ENCODE measurements at regions not wholly inside any gene's neighbourhood (a gene's known extent, or its start where the extent isn't known, plus 50 kb on each side); places are given as distances from the start of the nearest gene placed in this dataset.

DNA sequence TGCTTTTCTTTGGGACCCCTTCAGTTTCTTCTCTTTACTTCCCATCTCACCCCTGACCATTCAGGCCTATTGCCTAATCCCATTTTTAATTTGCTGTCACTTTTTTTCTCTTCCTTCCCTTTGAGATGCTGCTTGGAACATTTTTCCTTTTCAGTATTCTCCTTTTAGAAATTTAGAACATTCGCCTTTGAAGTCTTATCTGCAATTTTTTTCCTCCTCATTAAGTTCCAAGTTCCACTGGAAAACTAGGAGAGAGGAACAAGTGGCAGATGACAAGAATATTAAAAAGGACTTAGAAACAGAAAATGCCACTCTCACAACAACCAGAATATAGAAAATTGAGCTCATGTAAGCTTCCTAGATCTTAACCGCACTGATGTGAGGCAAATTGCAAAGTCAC, 126.6 kb downstream of the PSMG1 start:
- DNase-seq (ENCODE audit: low read depth): no peak

DNA sequence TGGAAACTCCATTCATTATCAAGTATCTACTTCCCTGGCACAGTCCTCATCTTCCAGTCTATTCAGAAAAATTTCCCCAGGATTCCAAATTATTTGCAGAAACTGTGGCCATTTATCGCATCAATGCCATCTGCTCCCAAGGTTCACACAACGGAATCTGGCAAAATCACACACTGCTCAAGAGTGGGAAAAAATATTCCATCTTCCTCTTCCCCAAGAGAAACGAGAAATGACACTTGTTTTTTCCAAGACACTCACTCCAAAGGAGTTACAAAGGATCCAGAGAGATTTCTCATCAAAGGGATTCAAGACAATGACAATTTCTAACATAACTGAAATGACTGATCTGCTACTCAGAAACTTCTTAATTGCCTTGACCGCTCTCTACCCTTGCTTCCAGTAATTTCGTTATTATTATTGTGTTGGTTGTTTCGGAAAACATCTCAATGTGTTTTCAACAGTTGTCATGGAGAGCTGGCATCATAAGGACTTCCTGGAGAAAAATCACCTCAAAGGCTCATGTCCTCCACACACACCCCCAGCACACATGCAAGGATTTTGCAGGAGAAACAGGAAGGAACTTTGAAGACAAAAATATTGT, 128.0 kb downstream of the PSMG1 start:
- no peak for DNase-seq (ENCODE audit: low read depth)

DNA sequence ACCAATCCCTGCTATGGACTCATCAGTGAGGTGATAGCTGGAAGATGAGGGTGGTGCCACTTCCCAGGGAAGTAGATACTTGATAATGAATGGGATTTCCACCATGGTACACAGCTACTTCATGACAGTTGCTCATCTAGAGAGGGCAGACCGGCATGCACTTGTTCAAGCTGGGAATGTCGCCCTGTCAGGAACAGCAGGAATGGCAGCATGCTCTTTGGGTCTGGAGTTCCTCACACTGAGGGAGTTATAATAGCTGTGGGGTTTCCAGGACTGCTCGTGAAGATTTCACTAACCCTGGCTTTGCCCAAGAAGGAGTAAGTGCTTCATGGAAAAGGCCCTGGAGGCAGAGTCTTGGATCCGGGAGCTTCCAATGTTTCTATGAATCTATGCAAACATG, 129.2 kb downstream of the PSMG1 start:
- DNase-seq (ENCODE audit: low read depth): no peak

DNA sequence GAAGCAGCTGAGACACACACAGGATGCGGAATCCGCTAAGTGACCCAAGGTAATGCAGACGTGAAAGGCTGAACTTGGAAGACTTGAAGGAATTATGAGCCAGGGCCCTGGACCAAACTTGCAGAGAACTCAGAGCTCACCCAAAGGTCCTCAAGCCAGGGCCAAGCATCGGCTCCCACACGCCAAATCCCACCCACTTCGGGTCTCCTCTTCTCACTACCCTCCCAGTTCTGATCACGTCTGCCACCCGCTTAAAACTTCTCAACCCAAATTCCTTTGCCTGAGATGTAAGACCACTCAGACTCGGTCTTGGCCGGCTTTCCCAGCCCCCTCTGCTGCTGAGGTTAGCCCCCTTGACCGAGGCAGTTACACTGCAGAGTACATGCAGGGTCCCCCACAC, 130.1 kb downstream of the PSMG1 start:
- no peak for DNase-seq (ENCODE audit: low read depth)

DNA sequence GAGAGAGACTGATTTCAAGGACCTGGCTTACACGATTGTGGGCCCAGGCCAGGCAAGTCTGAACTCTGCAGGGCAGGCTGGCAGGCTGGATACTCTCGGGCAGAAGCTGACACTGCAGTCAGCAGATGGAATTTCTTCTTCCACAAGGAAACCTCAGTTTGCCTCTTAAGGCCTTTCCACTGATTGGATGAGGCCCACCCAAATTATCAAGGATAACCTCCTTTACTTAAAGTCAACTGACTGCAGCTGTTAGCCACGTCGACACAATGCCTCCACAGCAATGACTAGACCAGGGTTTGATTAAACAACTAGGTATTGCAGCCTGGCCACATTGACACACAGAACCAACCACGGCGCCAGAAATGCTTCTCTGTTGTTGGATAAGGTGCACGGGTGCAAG, 130.5 kb downstream of the PSMG1 start:
- DNase-seq (ENCODE audit: low read depth): no peak

DNA sequence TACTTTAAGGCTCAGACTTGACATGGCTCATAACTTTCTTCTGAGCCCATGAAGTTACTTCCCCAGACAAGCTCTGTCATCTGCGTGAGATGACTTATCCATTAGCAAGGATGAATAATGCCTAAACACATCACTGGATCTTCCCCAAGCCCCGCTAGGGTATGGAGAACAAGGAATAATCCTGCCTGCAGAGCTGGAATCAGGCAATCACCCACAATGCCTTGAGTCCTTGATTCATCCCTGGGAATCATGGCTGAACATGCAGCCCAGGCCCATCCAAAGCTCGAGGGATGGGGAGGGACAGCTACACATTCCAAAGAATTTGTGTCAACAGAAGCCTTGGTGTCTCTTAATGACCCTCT, 131.7 kb downstream of the PSMG1 start:
- peak; percentile 73 for DNase-seq (ENCODE audit: low read depth)

DNA sequence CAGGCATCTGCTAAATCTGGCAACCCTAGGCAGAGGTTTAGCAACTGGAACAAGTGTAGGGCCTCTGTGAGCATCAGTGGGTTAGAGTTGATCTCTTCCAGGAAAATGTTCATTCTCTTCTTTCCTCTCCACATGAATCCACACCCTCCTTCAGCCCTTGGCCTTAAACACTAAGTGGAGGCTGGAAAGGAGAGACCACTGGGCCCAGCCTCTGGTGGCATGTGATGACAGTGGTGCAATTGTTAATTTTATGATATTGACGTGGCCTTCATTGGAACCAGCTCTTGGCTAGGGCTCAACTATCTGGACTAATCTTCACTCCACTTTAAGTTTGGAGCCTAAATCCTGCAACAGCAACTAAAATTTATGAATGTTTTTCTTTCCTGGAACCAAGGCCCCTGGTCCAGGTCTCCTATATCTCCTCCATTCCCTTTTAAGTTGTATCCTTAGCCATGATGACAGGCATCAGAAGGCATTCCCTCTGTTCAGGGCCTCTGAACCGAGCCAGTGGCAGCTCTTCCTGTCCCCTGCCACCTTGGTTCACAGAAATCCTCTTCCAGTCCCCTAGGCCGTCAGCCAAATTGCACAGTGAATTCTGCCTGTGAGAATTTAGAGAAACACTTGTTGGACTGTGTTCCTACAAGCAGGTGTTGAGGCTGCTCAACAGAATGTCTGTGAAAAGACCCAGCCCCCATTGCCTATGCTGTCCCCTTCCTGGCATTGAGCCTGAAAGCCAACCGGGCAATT, 132.2 kb downstream of the PSMG1 start:
- DNase-seq (ENCODE audit: low read depth): no peak

DNA sequence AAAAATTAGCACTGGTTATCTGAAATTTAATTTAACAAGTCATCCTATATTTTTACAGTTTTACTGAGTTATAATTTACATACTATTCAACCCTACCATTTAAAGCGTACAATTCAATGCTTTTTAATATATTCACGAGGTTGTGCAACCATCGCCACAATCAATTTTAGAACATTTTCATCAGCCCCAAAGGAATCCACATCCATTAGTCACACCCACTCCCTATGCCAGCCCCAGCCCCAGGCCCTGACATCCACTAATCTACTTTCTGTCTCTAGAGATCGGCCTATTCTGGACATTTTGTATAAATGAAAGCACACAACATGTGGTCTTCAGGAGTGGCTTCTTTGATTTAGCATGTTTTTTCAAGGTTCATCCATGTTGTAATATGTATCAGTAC, 134.7 kb downstream of the PSMG1 start:
- DNase-seq (ENCODE audit: low read depth): no peak

DNA sequence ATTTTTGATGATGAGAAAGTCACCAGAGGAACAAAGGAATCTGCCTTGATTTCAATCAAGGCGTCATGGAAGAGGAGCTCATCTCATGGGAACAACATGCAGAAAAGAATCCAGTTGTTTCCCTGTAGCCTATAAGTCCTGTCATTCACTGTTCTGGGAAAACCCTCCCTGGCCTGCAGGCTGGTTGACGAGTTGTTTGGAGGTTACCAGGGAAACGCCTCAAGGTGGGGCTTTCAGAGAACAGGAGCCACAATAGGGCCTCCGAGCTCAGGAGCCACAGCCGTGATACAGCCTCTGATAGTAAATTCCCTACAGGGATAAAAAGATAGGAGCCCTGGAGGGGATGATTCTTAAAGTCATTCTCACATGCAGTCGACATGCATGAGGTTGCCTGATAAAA, 135.2 kb downstream of the PSMG1 start:
- peak; percentile 43 for DNase-seq (ENCODE audit: low read depth)

DNA sequence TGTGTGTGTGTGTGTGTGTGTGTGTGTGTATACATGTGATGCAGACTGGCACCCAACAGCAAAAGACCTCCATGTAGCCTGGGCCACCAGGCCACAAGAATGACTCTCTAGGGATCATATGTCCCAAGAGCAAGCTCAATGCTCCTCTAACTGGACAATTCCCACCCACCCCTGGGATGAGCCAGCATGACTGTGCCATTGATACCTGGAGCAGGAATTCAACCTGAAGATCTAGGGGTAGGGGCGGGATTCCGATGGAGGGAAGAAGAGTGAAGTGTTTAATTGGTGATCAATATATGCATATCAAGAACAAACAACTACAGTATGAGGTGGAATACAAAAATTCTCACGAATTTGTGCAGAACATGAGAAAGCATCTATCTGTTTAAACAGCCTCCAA, 136.2 kb downstream of the PSMG1 start:
- no peak for DNase-seq (ENCODE audit: low read depth)

DNA sequence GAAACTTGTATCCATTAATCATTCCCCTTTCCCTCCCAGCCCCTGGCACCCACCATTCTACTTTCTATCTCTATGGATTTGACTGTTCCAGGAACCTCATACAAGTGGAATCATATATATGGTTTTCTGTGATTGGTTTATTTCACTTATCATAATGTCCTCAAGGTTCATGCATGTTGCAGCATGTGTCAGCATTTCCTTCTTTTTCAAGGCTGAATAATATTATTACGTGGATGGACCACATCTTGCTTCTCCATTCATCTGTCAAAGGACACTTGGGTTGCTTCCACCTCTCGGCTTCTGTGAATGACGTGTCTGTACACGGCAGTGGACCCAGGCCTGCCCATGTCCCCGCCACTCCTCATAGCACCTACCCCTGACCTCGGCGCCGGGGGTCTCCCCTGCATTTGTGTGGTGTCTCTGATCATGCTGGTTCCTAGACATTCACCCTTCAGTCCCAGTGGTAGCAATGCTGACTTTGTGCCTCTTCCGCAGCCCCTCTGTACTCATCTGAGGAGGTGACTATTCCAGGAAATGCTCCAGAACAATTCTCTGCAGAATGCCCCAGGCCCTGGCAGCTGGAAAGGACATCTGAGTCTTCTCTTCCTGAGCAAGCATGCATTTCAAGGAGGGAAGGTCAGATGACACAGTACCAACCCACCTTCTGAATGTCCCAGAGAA, 136.9 kb downstream of the PSMG1 start:
- no peak for DNase-seq (ENCODE audit: low read depth)

DNA sequence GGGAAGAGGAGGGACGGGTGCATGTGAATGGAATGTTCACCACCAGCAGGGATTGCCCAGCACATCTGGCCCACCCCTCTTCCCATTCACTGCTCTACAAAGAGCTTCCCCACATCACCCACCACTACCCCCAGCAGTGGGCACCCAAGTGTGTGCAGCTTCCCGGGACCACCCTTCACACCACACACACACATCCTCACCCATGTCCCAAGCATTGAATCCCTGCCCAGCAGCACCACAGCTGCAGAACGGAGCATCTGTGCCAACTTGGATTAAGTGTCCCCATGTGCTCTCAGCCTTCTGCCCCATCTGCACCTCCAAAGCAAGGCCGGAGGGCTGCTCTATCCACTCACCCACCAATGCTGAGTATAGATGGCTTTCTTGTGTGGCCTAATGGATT, 141.4 kb downstream of the PSMG1 start:
- DNase-seq (ENCODE audit: low read depth): no peak

DNA sequence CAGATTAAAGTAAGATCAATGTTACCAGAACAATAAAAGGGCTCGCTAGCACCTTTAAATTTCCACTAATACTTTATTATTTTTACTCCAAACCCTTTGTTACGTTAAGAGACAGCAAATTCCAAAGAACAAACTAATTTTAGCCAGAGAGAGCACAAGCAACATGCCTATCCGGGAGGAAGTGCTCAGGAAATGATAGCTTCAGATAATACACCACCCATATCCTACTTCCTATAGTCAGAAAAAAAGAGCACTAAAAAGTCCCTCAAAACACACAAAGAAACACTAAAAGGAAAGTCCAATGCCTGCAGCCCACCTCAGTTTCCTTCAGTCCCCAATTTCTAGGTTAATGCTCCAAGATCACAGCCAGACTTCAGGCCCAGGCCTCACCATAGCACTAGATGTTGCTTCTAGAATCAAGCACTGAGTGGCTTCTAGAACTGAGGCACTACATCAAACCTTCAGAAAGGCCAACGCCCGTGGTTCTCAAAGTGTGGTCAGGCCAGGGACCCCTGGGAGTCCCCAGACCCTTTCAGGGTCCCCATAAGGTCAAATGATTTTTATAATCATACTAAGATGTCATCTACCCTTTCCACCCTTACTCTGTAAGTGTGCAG, 142.6 kb downstream of the PSMG1 start:
- DNase-seq (ENCODE audit: low read depth): no peak

DNA sequence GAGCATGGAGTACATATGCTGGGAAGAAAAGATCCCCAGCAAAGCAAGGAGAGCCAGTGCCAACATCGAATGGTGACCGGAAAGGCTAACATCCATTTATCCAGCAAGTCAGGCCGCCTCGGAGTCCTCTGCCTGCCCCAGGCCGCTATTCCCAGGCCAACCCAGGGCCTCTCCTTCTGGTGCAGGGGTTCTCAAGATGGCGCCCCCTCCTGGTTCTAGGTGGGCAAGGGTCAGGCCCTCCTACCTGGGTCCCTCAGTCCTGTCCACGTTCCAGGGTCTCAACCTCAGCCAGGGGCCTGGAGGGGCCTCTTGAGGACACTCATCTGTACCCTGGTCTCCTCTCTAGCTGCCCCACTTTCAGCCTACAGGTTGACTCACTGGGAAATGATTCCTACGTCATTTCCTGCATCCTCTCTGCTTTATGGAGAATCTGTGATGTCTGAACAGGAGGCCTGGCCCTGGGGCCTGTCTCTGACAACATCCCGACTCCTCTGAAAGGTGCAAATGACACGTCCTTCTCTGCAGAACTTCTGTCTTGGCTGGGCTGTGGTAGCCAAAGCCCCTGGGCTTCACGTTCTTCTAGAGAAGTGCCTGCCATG, 145.3 kb downstream of the PSMG1 start:
- peak; percentile 50 for DNase-seq (ENCODE audit: low read depth)

DNA sequence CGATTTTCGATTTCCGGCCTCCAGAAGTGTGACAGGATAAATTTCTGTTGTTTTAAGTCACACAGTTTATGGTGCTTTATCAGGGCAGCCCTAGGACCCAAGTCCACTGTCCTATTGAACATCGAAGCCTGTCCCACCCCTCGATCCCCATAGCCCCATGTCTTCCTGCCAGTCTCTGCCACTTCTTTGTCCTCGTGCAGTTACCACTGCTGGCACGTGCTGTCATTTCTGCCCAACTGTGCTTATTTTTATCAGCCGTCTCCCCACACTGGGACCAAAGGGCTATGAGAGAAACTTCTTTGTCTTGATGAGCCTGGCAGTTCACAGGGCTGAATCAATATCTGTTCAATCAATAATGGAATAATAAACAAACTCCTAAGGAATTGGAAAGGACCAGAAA, 146.7 kb downstream of the PSMG1 start:
- DNase-seq (ENCODE audit: low read depth): no peak

DNA sequence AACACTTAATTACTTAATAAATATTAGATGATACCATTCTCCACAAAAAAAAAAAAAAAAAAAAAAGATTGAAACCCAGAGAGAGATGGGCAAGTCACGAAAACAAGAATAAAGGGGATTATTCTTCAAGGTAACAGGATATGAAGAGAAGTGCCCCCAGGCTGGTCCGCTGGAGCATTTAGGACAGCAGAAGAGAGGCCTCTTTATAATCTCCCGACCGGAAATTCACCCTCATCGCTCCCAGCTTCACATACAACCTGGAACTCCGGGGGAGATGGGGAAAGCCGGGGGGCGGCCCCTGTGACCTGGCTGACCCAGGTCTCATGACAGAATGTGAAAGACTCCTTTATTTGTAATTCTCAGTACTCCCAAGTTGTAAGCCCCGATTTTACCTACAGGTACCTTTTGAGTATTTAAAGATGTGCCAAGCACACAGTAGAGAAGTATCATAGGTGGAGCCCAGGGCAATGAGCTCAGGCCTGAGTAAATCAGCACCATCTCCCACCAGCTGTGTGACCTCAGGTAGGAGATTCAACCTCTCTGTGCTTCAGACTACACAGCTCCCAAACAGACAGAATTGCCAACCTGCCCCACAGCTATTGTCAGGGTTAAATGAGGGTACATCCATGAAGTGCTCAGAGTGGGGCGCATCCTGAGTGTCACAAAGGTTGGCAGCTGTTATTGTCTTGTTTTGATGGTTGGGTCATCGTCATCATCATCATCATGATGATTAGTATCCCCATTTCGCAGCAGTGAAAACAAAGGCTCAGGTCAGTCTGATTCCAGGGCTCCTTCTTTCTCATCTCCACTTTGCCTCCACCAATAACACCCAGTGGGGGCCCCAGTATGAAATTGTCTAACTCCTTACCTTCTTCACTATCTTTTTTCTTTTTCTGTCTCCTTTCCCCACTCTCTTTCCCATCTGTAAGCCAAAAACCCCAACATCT, 148.4 kb downstream of the PSMG1 start:
- no peak for DNase-seq (ENCODE audit: low read depth)

DNA sequence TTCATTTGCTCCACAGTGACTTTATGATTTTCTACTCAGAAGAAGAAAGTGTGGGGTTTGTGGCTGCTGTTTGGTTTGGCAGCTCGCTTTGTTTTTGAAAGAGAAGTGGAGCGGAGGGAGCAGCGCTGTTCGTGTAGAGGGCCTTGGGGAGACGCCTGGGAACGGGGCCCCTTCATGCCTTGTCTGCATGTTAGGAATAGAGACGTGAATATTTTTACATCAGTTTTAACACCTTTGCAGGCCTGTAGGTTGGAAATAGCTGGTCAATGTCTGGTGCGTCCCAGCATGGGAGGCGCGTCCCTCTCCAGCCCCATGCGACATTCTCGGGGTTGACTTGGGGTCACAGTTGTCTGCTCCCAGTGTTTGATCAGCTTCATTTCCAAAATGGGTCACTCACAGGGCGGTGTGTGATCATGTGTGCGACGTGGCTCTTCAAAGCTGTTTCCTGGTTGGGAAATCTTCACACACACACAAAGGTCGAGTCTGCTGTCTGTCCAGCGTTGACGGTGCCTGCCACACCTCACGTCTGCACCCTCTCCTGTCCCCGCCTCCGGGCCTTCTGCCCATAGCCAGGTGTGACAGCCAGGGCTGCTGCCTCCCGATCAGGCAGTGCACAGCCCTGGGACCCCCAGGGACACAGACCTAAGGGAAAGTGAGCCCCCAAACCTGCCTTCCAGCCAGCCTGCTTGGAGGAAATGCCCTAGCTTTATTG, 149.2 kb downstream of the PSMG1 start:
- no peak for DNase-seq (ENCODE audit: low read depth)

DNA sequence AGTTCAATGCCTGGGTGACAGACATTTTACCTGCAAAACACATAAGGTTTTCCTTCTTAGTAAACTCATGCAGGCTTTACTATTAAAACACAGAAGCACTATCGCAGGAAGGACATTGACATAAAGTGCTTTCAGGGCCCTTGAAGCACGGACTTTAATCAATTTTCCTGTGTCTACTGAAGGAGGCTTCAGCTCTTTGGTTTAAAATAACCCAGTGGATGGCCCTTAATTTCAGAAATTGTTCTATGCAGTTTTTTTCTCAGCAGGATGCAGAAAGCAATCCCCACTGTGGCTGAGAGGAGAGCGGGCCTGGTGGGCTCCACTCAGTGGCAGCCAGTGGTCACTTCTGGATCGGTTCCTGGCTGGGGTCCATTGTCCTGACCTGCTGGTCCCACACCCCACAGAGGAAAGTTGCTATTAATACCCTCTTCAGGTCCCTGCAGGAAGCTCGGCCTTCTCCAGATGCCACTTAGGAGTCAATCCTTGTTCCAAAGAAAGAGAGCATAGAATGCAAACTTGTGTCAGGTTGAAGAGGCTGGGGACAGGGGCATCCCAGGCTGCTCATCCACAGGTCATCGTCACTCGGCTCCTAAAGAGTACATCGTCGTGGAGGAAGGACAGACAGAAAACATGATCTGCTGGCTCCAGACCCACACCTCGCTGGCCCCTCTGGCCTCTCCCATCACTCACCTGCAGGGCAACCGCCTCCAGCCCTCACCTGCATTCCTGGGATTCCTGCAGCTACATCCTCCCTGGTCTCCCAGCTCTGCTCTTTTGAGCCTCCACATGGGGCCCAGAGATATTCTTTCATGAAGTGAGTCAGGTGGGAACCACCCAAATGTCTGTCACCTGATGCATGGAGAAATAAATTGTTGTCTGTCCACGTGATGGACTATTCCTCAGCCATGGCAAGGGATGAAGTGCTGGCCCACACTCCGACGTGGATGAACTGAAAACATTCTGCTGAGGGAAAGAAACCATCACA, 153.1 kb downstream of the PSMG1 start:
- no peak for DNase-seq (ENCODE audit: low read depth)

Measured in HT1080 (cell line).